NCI-H748 (cell line): ENCODE measurements at regions not wholly inside any gene's neighbourhood (a gene's known extent, or its start where the extent isn't known, plus 50 kb on each side); places are given as distances from the start of the nearest gene placed in this dataset.

Source experiments
- DNase-seq: peaks from one replicate; lab custom pipeline; 2025; ENCODE audit not compliant: unreplicated experiment; lab: John Stamatoyannopoulos, UW

GRCh38 chr6:1123386-1124375 is 188.2 kb upstream of the FOXQ1 start:
- no peak for DNase-seq

- no peak for DNase-seq
Observed at GRCh38 chr6:1122083-1122482, 189.8 kb upstream of the FOXQ1 start.

- no peak for DNase-seq
Observed at GRCh38 chr6:1118287-1118647, 193.6 kb upstream of the FOXQ1 start.

GRCh38 chr6:1117530-1118286 is 194.2 kb upstream of the FOXQ1 start:
- DNase-seq, result no peak

GRCh38 chr6:1116149-1116548 is 195.7 kb upstream of the FOXQ1 start:
- DNase-seq, result no peak

GRCh38 chr6:1113916-1114540 is 197.9 kb upstream of the FOXQ1 start:
- DNase-seq, result no peak

- no peak for DNase-seq
Observed at GRCh38 chr6:1111361-1111760, 200.5 kb upstream of the FOXQ1 start.

GRCh38 chr6:1110941-1111349 is 201.0 kb upstream of the FOXQ1 start:
- peak; percentile 25 for DNase-seq

GRCh38 chr6:1110164-1110563 is 201.7 kb upstream of the FOXQ1 start:
- DNase-seq, result peak; percentile 27

- no peak for DNase-seq
Observed at GRCh38 chr6:1109134-1109533, 202.8 kb upstream of the FOXQ1 start.

- DNase-seq, result no peak
Observed at GRCh38 chr6:1108198-1108597, 203.7 kb upstream of the FOXQ1 start.

GRCh38 chr6:1107578-1107977 is 204.3 kb upstream of the FOXQ1 start:
- no peak for DNase-seq

GRCh38 chr6:1105833-1106400 is 206.0 kb upstream of the FOXQ1 start:
- DNase-seq, result no peak

- no peak for DNase-seq
Observed at GRCh38 chr6:1104988-1105670, 206.8 kb upstream of the FOXQ1 start.

GRCh38 chr6:1103945-1104623 is 207.8 kb upstream of the FOXQ1 start:
- DNase-seq, result peak; percentile 39

GRCh38 chr6:1103021-1103420 is 208.9 kb upstream of the FOXQ1 start:
- DNase-seq, result no peak

GRCh38 chr6:1100269-1100668 is 211.6 kb upstream of the FOXQ1 start:
- DNase-seq, result no peak

GRCh38 chr6:1099264-1099663 is 212.6 kb upstream of the FOXQ1 start:
- no peak for DNase-seq

GRCh38 chr6:1096967-1097765 is 214.7 kb upstream of the FOXQ1 start:
- no peak for DNase-seq
